ENCODE measurements at regions not wholly inside any gene's neighbourhood (a gene's known extent, or its start where the extent isn't known, plus 50 kb on each side); places are given as distances from the start of the nearest gene placed in this dataset.

DNA sequence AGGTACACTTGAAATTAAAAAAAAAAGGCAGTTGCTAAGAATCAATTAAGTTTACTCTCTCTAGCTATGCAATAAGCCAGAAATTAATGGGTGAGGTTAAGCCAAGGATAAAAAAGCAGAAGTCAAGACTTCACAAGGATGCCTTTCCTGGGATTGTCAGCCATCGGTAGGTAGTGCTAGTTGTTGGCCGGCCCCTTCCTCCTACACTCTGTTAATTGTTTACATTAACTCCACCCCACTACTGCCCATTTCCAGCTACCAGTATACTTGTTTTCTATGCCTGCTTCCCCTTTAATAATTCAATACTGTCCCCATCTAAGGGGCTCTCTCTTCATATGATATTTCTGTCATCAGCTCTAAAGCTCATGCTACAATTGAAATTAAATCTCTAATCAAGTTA is 461.0 kb downstream of the IPMK start:
- H3K9ac ChIP-seq (ENCODE audit: low read length): no peak overlapping the region
- H3K9me3 ChIP-seq (ENCODE audit: control extremely low read depth in 1 of 3, control insufficient read depth in 2 of 3, insufficient read depth in 1 of 3, low read length in 2 of 3): no peaks in the 10 kb centered on the region
- no peaks in the 10 kb centered on the region for H3K79me2 ChIP-seq (ENCODE audit: control insufficient read depth, insufficient read depth, low read length)
- WGBS (ENCODE audit: insufficient coverage): 63% methylated on average over 2 of the region's 2 CpGs
- DNase-seq: no peak
- H3K4me2 ChIP-seq (replicated peaks; ENCODE audit: low read depth, low read length, poor library complexity, severe bottlenecking): no peak overlapping the region
- no peaks in the 10 kb centered on the region for H3K27me3 ChIP-seq (replicated peaks in 1 of 4; ENCODE audit: control extremely low read depth in 1 of 4, control insufficient read depth in 3 of 4, insufficient read depth in 4 of 4, low read length in 3 of 4)
- H3K4me1 Mint-ChIP-seq: no peaks in the 10 kb centered on the region
- ATAC-seq (ENCODE audit: low read depth): no peak
- H3K4me3 ChIP-seq (ENCODE audit: control extremely low read depth in 1 of 5, extremely low read depth in 1 of 5, insufficient read depth in 1 of 5, low read depth in 2 of 5, low read length in 4 of 5): no peak overlapping the region
- no peaks in the 10 kb centered on the region for H3K36me3 ChIP-seq (replicated peaks in 1 of 2; ENCODE audit: control extremely low read depth in 1 of 2, control insufficient read depth in 1 of 2, extremely low read depth in 1 of 2, insufficient read depth in 2 of 2, low read length in 1 of 2)
- intact Hi-C loops (cut with micrococcal nuclease): no loop called here
- H3K4me1 ChIP-seq (ENCODE audit: control insufficient read depth in 2 of 2, insufficient read depth in 2 of 2, low read length in 2 of 2): no peaks in the 10 kb centered on the region
- no peak overlapping the region for H3K4me3 Mint-ChIP-seq
- CTCF ChIA-PET: no interaction called here
- no peak for TF ChIP-seq EZH2 (IDR thresholded peaks at IDR 0.05; ENCODE audit: borderline replicate concordance, insufficient read depth, low read depth, low read length, poor library complexity, severe bottlenecking)
- TF ChIP-seq, protein P1, sequence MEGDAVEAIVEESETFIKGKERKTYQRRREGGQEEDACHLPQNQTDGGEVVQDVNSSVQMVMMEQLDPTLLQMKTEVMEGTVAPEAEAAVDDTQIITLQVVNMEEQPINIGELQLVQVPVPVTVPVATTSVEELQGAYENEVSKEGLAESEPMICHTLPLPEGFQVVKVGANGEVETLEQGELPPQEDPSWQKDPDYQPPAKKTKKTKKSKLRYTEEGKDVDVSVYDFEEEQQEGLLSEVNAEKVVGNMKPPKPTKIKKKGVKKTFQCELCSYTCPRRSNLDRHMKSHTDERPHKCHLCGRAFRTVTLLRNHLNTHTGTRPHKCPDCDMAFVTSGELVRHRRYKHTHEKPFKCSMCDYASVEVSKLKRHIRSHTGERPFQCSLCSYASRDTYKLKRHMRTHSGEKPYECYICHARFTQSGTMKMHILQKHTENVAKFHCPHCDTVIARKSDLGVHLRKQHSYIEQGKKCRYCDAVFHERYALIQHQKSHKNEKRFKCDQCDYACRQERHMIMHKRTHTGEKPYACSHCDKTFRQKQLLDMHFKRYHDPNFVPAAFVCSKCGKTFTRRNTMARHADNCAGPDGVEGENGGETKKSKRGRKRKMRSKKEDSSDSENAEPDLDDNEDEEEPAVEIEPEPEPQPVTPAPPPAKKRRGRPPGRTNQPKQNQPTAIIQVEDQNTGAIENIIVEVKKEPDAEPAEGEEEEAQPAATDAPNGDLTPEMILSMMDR (IDR thresholded peaks at IDR 0.05): no peak
- H3K27ac Mint-ChIP-seq: no peak overlapping the region
- no peaks in the 10 kb centered on the region for H4K20me1 ChIP-seq (ENCODE audit: control insufficient read depth, insufficient read depth, low read length, poor library complexity, severe bottlenecking)
- H2AFZ ChIP-seq (ENCODE audit: insufficient read depth, low read depth, low read length, poor library complexity, severe bottlenecking): no peak overlapping the region
- POLR2A ChIA-PET: no interaction called here
- no peak overlapping the region for H3K27ac ChIP-seq (ENCODE audit: low read length in 2 of 2)
- peaks cover 9% of the 10 kb centered on the region for H3K9me3 Mint-ChIP-seq (ENCODE audit: insufficient read depth)
- no peaks in the 10 kb centered on the region for H3K27me3 Mint-ChIP-seq

DNA sequence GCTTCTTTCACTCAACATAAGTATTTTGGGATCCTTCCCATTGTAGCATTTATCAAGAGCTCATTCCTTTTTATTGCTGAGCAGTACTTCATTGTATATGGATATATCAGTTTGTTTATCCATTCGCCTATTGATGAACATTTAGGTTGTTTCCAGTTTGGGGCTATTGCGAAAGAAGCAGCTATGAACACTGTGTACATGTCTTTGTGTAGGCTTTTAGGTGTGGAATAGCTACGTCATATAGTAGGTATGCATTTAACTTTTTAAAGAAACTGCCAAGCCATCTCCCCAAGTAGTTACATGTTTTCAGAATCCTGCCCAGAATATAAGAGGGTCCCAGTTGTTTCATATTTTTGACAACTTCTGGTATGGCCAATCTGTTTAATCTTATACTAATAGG is 468.1 kb downstream of the IPMK start:
- Histone ChIP-seq H3K9me3 (ENCODE audit: control extremely low read depth in 1 of 3, control insufficient read depth in 2 of 3, insufficient read depth in 1 of 3, low read length in 2 of 3) (peaks cover 0 to 1% (median 0%) of the 10 kb centered on the region in 3 donors), H3K36me3 (replicated peaks in 1 of 2; ENCODE audit: control extremely low read depth in 1 of 2, control insufficient read depth in 1 of 2, extremely low read depth in 1 of 2, insufficient read depth in 2 of 2, low read length in 1 of 2) (no peaks in the 10 kb centered on the region), H3K27ac (ENCODE audit: low read length in 2 of 2) (no peak overlapping the region), H4K20me1 (ENCODE audit: control insufficient read depth, insufficient read depth, low read length, poor library complexity, severe bottlenecking) (no peaks in the 10 kb centered on the region), H3K4me2 (replicated peaks; ENCODE audit: low read depth, low read length, poor library complexity, severe bottlenecking) (no peak overlapping the region), H3K79me2 (ENCODE audit: control insufficient read depth, insufficient read depth, low read length) (no peaks in the 10 kb centered on the region), H3K4me1 (ENCODE audit: control insufficient read depth in 2 of 2, insufficient read depth in 2 of 2, low read length in 2 of 2) (no peaks in the 10 kb centered on the region), H3K9ac (ENCODE audit: low read length) (no peak overlapping the region), H3K4me3 (ENCODE audit: control extremely low read depth in 1 of 5, extremely low read depth in 1 of 5, insufficient read depth in 1 of 5, low read depth in 2 of 5, low read length in 4 of 5) (no peak overlapping the region), H2AFZ (ENCODE audit: insufficient read depth, low read depth, low read length, poor library complexity, severe bottlenecking) (no peak overlapping the region), H3K27me3 (replicated peaks in 1 of 4; ENCODE audit: control extremely low read depth in 1 of 4, control insufficient read depth in 3 of 4, insufficient read depth in 4 of 4, low read length in 3 of 4) (no peaks in the 10 kb centered on the region)
- ATAC-seq (ENCODE audit: low read depth): no peak
- H3K4me1 Mint-ChIP-seq: no peaks in the 10 kb centered on the region
- POLR2A ChIA-PET: no interaction called here
- CTCF ChIA-PET: no interaction called here
- intact Hi-C loops (cut with micrococcal nuclease): no loop called here
- TF ChIP-seq EZH2 (IDR thresholded peaks at IDR 0.05; ENCODE audit: borderline replicate concordance, insufficient read depth, low read depth, low read length, poor library complexity, severe bottlenecking): no peak
- TF ChIP-seq, protein P1 (IDR thresholded peaks at IDR 0.05): no peak
- H3K27ac Mint-ChIP-seq: no peak overlapping the region
- no peaks in the 10 kb centered on the region for H3K27me3 Mint-ChIP-seq
- no peak for DNase-seq
- no peaks in the 10 kb centered on the region for H3K9me3 Mint-ChIP-seq (ENCODE audit: insufficient read depth)
- H3K4me3 Mint-ChIP-seq: no peak overlapping the region
- 100% methylated on average over 1 of the region's 3 CpGs for WGBS (ENCODE audit: insufficient coverage)
